ENCODE measurements at regions not wholly inside any gene's neighbourhood (a gene's known extent, or its start where the extent isn't known, plus 50 kb on each side); places are given as distances from the start of the nearest gene placed in this dataset.

DNA sequence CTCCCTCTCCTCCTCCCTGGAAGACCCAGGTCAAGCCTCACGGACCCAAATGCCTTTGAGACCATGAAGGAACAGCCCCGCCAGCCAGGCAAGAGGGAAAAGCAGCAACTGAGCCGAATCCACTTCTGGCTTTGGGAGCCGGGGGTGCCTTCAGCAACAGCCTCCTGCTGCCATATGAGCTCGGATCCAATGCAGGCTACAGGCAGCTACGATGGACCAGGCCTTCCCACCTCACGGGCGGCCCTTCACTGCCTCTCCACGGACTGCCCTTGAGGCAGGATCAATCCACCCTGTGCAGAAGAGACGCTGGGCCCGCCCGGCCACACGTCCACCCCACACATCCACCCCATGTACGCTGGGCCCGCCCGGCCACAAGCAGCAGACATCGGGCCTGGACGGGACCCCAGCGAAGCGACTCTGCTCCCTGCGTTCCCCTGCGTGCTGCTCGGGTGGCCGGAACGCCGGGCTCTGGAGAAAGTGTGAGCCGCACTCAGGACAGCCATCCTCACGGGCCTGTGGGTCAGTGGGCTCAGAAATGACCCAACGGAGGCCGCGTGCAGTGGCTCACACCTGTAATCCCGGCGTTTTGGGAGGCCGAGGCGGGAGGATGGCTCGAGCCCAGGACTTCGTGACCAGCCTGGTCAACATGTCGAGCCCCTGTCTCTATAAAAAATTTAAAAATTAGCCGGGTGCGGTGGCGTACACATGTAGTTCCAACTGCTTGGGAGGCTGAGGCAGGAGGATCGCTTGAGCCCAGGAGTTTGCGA is 82.0 kb downstream of the FOXL3 start:
- DNase-seq: no peak

DNA sequence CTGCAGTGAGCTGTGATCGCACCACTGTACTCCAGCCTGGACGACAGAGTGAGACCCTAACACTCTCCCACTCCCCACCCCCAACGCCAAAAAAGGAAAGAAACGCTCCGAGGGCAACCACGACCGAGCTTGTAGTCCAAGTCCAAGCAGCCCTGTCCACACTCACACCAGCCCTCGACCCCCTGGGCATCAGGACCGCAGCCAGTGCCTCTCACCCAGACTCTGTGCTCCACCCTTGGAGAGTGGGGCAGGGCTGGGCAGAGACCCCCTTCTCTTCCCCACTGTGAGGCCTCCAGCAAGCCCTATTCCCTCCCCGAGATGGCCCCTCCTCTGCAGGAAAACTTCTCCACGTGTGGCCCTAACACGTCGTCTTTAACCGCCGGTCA is 82.6 kb downstream of the FOXL3 start:
- DNase-seq: no peak

DNA sequence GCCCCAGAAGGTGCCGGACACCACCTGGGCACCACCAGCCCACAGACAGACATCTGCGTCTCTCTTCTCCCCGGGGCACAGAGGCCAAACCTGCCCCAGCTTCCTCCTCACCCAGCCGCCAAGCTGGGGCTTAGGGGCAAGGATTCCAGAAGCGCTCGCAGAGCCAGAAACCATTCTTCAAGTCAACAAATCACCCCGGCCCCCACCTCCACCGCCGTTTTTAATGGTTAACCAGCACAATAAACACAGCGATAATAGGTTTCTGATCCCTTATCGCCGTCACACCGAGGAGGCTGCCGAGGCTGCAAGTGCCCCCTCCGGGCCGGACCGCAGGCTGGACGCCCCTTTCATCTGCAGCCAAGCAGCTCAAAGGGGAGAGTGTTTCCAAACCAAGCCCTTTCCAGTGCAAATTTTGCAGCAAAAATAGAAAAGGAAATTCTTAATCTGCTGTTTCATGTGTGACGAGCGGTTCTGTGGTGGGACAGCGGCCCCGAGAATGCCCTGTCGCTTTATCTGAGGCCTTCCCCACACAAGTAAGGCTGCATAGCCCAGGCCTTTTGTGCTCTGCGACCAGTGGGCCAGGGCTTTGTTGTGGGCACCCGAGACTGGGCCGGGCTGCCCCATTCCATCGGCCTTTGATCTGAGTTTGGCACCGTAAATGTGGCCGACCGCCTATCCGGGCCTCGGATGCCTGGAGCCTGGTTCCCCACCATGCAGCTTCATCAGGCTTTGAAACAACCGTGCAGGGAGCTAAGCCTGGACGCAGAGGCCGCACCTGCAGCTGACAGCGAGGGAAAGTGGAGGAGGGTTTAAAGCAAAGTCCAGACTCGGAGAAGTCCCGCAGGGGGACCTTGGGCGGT is 83.2 kb downstream of the FOXL3 start:
- DNase-seq: no peak

DNA sequence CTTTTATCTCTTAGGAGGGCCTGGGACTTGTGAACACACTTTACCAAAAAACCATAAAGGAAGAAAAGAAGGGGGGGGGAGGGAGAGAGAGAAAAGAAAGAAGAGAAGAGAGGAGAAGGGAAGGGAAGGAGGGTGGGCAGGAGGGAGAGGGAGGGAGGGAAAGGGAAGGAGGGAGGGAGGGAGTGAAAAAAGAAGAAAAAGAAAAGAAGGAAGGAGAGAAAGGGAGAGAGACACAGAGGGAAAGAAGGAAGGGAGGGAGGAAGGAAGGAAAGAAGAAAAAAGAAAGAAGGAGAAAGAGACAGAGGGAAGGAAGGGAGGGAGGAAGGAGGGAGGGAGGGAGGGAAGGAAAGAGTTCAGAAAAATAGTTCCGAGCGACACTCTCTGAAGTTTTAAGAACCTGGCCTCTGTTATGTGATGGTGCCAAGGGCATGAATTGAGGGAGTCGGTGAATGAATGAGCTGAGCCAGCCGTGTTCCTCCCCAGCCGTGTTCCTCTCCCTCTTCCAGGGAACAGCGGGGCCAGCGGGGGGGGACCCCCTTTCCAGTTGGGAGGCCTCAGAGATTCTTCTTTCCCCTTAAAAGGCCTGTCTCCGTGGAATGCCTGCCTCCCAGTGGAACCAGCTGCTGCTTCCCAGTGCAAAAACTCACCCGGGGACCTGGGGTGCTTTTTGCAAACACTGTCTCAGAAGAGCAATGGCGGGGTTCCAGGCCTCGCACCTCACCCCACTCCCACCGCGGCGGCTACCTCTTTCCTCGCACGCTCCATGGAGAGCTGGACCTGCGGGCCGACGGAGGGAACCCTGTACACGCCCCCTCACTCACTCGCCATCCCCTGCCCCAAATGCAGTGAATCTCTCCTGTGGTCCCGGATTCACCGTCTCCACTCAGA is 84.1 kb downstream of the FOXL3 start:
- DNase-seq: no peak

DNA sequence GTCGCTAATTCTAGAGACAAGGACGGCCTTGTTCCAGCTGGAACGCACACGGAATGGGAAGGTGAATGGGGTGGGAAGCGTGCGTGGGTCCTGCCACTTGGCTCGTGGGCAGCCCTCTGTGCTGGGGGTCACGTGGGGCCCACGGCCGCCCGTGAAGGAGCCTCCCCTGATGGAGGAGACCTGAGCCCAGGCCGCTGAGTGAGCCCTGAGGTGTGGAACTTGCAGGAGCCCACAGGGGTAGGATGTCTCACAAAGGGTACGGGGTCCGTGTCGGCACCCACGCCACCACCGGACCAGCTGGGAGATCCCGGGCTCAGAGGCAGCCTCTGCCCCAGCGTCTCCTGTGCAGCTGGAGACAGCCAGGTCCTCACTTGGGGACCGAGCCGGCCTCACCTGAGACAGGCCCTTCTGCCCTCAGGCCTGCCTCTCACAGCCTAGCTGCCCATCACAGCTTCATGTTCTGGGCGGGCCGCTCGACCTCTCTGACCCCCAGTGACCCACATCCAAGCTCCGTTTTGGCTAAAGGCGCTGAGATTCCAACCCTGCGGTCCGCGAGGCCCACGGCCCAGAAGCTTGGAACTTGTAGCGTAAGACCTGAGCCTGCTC is 84.8 kb downstream of the FOXL3 start:
- DNase-seq: no peak

DNA sequence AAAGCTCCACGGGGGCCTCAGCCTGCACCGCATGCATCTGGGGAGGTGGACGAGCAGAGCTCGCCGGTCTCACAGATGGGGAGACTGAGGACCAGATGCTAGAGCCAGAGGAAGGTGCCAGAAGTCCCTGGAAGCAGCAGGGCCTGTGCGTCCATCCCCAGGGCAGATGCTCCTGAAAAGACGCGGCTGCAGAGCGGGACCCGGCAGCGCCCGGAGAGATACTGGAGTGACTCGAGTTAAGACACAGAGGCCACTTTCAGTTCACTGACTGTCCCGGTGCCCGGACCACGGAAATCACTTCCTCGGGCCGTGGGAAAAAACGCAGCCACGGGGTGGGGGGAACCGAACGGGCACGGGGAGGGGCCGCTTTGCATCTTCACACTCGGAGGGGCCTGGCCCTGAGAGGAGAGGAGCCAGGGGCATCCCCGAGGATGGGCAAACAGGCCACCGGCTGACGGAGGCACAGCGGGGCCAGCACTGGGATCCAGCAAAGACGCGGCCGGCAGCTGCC is 85.4 kb downstream of the FOXL3 start:
- DNase-seq: no peak

DNA sequence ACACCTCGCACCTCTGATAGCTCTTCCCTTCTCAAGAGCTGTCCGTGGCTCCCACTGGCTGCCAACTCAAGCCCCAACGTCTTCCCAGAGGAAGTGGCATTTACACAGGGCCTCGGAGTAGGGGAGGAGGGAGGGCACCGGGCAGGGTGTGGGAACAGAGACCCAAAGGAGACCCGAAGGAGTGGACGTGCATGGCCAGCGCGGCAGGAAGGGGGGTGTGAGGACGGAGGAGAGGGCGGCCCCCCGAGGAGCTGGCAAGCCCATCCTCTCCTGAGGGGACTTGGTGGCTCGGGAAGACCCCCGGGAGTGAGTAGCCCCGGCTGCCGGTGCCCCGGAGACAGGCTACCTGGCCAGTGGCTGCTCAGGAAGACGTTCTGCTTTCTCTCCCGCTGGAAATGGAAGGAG is 85.9 kb downstream of the FOXL3 start:
- DNase-seq: no peak

DNA sequence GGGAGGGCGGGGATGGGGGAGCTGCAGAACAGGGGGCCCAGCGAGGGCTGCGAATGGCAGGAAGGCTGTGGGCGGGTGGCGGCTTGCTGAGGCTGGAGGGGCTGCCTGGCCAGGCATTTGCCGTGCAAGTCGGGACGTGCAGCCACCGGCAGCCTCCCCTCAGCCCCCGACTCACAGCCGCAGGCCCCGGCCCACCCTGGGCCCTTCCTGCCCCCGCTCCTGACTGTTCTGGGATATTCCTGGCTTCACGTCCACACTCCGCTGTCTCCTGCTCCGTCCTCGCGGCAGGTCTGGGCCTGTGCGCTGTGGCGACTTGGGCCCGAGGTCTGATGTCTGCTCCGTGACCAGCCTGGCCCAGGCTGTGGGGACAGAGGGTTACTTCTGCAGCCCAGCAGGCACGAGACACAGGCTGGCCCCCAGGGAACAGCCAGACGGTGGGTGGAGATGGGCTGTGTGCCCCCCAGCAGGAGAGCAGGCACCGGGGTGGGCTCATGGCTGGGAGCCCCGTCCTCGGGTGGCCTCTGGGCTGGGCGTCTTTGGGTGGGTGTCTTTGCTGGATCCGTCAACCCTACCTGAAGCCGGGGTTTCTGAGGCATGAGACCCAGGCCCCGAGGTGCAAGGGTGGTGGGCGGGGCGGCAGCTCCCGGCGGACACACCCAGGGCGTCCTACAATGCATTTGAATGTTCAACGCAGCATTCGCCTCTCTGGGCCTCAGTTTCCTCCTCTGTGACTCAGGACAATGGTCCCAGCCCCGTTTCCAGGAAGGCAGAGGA is 86.5 kb downstream of the FOXL3 start:
- no peak for DNase-seq

DNA sequence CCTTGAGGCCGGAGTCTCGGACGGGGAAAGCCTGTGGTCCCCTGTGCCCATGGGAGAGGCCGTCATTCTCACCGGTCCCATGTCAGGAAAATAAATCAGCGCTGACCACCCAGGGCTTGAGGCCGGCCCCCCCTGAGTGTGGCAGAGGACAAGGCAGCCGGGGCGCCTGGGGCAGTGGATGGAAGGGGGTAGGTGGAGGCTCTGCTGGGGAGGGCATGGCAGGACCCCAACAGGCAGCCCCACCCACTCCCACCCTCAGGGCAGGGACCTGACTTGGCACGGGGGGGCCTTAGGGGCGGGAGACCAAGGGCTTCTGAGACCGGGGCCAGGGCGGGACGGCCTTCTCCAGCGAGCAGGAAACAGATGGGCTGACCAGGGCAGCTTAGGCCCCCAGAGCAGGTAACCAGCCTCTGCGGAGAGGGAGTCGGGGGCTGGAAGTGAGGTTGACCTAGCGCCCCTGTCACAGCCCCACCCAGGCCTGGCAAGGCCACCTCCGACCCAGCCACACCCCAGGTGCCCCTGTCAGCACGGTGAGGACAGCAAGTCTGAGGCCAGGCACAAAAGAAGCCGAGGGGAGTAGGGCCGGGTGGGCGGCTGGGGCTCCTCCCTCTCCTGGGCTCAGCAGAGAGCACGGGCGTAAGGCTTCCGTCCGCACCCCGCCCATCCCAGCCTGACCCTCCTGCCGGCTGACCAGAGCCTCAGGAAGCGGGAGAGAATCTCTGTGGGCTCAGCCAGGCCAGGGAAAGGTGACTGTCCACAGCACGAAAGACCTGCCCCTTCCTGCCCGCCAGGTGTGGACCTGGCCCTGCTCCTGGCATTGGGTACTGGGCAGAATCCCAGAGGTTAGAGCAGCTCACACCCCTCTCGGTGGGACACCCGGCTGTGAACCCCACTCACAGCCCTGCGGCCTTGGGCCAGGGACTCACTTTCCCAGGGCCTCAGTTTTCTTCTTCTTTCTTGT is 87.4 kb downstream of the FOXL3 start:
- no peak for DNase-seq

DNA sequence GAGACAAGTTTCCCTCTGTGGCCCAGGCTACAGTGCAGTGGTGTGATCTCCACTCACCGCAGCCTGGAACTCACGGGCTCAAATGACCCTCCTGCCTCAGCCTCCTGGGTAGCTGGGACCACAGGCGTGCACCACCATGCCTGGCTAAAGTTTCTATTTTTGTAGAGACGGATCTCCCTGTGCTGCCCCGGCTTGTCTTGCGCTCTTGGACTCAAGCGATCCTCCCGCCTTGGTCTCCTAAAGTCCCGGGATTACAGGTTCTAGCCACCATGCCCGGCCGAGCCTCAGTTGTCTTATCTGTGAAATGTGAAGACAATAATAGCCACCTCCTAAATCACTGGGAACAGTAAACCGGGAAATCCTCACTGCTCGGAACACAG is 88.1 kb downstream of the FOXL3 start:
- DNase-seq: no peak

DNA sequence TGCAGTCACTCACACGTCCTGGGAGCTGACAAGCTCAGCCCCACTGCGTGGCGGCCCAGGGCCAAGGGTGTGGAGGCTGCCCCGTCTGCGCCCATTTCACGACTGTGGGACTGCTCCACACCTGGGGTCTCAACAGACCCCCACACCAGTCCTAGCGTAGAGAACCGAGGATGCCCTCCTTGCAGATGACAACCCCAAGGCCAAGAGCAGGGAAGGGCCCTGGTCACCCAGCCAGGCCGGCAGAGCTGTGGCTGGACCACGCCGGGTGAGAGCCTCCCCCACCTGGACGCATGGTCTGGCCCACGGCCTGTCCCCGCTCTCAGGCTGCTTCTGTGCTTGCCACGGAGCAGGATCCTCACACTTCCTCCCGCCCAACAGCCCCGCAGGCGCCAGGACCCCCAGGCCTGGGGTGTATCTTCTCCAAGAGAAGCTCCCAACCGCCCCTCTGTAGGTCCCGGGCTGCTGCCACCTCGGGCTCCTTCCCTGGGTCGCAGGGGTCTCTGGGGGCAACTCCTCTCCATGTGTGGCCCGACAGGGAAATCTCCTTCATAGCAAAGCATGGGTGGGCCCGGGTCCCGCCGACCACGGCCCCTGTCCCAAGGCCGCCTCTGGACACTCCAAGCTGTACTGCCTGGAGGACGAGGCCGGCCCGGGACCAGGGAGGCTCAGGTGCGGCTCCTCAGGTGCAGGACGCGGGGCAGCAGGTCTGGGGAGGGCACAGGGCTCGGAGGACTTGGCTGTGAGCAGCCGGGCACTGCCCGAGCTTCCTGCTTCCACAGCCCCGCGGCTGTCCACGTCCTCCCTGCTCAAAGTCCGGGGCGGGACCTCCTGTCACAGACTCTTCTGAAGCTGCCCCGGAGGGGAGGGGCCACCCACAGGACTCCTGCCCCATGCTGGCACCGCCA is 88.8 kb downstream of the FOXL3 start:
- DNase-seq: no peak

DNA sequence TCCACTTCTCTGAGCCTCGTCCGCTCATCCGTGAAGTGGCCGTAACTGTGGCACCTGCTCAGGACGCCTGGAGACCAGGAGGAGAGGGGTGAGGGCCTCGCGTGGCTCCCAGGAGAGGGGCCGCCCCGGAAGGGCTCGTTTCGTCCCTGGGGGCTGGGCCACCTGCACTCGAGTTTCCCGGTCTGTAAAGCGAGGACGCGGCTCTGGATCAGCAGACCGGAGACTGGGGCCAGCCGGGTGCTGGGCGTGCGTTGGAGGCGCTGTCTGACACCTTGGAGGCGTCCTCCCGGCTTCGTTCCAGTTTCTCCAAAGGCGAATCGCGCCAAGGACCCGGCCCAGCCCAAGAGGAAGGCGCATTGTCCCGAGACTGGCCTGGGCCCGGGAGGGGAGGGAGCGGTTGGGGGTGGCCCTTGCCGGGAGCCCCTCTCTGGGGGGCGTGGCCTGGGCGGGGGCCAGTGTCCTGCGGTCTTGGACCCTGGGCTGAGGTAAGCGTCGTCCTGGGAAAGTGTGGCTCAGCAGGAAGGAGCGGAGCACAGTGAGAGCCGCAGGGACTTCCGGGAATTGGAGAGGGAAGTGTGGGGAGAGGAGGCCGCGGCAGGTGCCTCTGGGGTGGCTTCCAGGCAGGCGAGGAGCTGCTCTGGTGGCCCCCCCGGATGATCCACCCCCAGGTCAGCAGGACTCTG is 89.6 kb downstream of the FOXL3 start:
- DNase-seq: peak; percentile 80

DNA sequence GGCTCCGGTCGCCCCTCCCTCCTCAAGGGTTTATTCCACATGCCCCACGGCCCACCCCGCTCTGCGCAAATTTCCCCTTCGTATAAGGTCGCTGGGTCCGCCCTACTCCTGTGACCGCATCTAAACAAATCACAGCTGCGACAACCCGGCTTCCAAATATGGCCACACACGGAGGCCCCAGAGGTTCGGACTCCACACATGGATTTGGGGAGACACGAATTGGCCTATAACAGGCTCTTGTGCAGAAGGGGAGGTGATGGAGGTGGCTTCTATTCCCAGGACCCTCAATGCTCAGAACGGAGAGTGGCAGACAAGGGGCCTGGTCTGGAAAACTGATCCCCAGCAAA is 90.1 kb downstream of the FOXL3 start:
- DNase-seq: peak; percentile 80

DNA sequence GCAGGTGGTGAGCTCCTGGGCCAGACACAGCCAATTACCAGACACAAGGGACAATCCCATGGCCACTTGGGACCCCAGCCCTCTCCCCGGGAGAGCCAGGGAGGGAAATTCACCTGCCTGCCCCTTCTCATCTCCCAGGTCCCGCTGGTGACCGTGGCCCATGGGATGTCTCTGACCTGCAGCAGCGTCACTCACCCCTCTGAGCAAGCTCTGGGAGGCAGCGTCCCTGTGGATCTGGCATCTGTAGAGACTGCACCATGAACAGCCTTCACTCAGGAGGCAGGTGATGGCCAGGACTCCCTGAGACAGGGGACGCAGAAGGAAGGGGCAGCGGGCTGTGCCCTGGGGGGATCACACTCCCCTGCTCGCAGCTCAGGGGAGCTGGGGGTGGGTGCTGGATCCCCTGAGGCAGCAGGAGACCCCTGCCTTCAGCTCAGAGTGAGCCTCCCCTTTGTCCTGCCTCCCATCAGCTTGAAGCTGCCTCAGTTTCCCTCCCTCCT is 90.8 kb downstream of the FOXL3 start:
- no peak for DNase-seq

DNA sequence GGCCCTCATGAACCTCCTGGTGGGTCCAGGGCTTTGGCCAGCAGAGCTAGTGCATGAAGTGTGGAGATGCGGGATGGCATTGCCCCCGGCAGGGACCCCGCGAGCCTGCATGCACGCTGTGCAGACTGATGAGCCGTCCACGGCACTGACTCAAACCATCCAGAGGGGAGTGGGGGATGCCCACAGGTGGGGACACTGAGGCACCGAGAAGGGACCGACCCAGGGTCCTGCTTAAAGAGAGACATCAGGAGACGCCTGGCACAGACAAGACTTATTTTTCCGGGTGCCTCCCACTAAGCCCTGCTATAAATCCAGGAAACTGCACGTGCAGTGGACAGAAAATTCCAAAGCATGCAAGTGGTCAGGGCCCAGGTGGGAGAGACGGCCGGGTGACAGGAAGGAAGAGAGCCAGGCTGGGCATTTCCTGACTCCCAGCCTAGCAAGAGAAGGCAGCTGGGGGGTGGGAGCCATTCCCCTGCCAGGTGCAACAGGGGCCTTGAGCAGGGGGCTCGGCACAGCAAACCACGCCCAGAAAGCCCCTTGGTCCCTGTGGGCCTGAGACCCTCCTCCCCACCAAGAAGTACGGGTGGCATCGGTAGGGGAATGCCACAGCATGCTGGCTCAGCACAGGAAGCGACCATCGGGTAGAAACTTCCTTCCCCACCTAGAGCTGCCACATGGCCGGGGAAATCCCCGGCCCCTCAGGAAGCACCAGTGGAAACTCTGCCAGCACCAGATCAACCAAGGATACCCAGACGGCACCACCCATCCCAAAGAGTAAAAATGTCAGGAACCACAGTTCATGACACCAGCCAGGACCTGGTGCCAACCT is 91.5 kb downstream of the FOXL3 start:
- no peak for DNase-seq

DNA sequence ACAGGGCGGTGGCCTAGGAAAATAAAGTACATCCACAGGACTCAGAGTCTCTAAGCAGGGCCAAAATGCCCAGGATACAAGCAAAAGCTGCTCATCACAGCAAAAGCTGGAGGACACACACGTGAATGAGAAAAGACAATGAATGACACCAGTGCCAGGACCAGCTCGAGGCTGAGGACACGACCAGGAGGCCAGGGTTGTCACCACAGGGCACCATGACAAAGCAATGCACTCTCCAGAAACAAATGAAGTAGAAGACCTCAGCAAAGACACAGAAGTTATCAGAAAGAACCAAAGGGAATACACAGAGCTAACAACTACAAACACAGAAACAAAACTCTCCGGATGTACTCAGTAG is 92.1 kb downstream of the FOXL3 start:
- DNase-seq: no peak

DNA sequence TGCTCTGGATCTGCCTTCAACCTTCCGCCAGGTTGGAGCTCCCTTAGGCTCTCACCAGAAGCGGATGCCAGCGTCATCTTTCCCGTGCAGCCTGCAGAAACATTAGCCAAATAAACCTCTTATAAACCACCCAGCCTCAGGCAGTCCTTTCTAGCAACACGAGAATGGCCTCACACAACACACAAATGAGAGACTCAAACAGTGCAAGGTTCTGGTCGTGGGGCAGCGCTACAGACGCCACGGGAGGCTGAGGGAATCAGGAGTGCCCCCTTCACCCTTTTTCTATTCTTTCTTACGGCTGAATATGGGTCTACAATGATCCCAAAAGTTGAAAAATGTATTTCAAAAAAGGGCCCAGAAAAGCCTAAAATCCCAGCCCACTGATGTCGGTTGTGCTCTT is 96.4 kb downstream of the FOXL3 start:
- DNase-seq: no peak

All from SHP77 treated with DMSO at 0.1 percent for 48 hours (cell line).